Coronary artery (tissue), 2 donors: ENCODE measurements at regions not wholly inside any gene's neighbourhood (a gene's known extent, or its start where the extent isn't known, plus 50 kb on each side); places are given as distances from the start of the nearest gene placed in this dataset.

Source experiments
- DNase-seq: peaks from one replicate; pipeline ENCODE4 v3.0.0-alpha.2; 2017; ENCODE audit warnings: low spot score
- H3K27ac ChIP-seq, 2 donors: fragments of 200-600 bp; sonication (generic); one replicate each; pipeline ENCODE4 v1.5.1; 2016 to 2019
- H3K4me3 ChIP-seq: fragments of 200-600 bp; sonication (generic); 2 replicates; pipeline ENCODE4 v1.5.1; 2016; ENCODE audit warnings: mild to moderate bottlenecking, moderate library complexity
- CTCF ChIP-seq: fragments of 200-600 bp; sonication (generic); IDR thresholded peaks from one replicate; pipeline ENCODE4 v1.5.1; 2019; ENCODE audit warnings: antibody characterized with exemption

- Histone ChIP-seq H3K4me3 (no peak overlapping the region), H3K27ac (no peak overlapping the region)
- no peak for DNase-seq
- no peak for TF ChIP-seq CTCF
These were observed 349.7 kb downstream of the ATP23 start for GRCh38 chr12:58291106-58291505.

GRCh38 chr12:58293308-58293982 is 352.1 kb downstream of the ATP23 start:
- no peak overlapping the region for H3K4me3 ChIP-seq
- DNase-seq = no peak
- TF ChIP-seq CTCF = no peak
- no peak overlapping the region for H3K27ac ChIP-seq

GRCh38 chr12:58295268-58295667 is 353.9 kb downstream of the ATP23 start:
- DNase-seq = no peak
- Histone ChIP-seq H3K27ac (no peak overlapping the region), H3K4me3 (no peak overlapping the region)
- no peak for TF ChIP-seq CTCF

- no peak for TF ChIP-seq CTCF
- Histone ChIP-seq H3K27ac (no peak overlapping the region), H3K4me3 (no peak overlapping the region)
- DNase-seq = no peak
These were observed 355.5 kb downstream of the ATP23 start for GRCh38 chr12:58296863-58297262.

- no peak for DNase-seq
- no peak overlapping the region for H3K4me3 ChIP-seq
These were observed 357.4 kb downstream of the ATP23 start for GRCh38 chr12:58298803-58299202.

GRCh38 chr12:58299371-58299770 is 358.0 kb downstream of the ATP23 start:
- DNase-seq = no peak
- no peak for TF ChIP-seq CTCF
- Histone ChIP-seq H3K27ac (no peak overlapping the region), H3K4me3 (no peak overlapping the region)

More at GRCh38 chr12:58298803-58299202, 357.4 kb downstream of the ATP23 start:
- H3K27ac ChIP-seq = no peak overlapping the region
- TF ChIP-seq CTCF = no peak

- Histone ChIP-seq H3K27ac (no peak overlapping the region), H3K4me3 (no peak overlapping the region)
- TF ChIP-seq CTCF = no peak
- DNase-seq = no peak
These were observed 359.8 kb downstream of the ATP23 start for GRCh38 chr12:58301038-58301729.
